HG02763 (cell line): ENCODE measurements at regions not wholly inside any gene's neighbourhood (a gene's known extent, or its start where the extent isn't known, plus 50 kb on each side); places are given as distances from the start of the nearest gene placed in this dataset.
"Not testable (repeated sequence)": the region's sequence is repeated elsewhere in the genome, so short reads cannot be mapped to it uniquely, and the experiment has no call there.

Experiments used
- ATAC-seq: cut with Tn5 transposase; IDR thresholded peaks from one replicate; pipeline ENCODE4 v1.9.1; 2021; ENCODE audit warnings: mild to moderate bottlenecking, moderate library complexity; ENCODE audit not compliant: unreplicated experiment

- ATAC-seq, result no peak
Observed at GRCh38 chr9:2390028-2390427, 231.6 kb upstream of the VLDLR start.

GRCh38 chr9:2391509-2392132 is 230.0 kb upstream of the VLDLR start:
- ATAC-seq, result not testable (repeated sequence)

GRCh38 chr9:2394087-2394741 is 227.4 kb upstream of the VLDLR start:
- not testable (repeated sequence) for ATAC-seq

- ATAC-seq, result no peak
Observed at GRCh38 chr9:2395814-2396612, 225.6 kb upstream of the VLDLR start.

- ATAC-seq, result no peak
Observed at GRCh38 chr9:2396622-2397285, 224.8 kb upstream of the VLDLR start.

GRCh38 chr9:2397875-2398274 is 223.7 kb upstream of the VLDLR start:
- ATAC-seq, result not testable (repeated sequence)

- ATAC-seq, result not testable (repeated sequence)
Observed at GRCh38 chr9:2401746-2402145, 219.8 kb upstream of the VLDLR start.

- no peak for ATAC-seq
Observed at GRCh38 chr9:2403701-2404100, 217.9 kb upstream of the VLDLR start.

- no peak for ATAC-seq
Observed at GRCh38 chr9:2406252-2406651, 215.3 kb upstream of the VLDLR start.

GRCh38 chr9:2407450-2407849 is 214.1 kb upstream of the VLDLR start:
- ATAC-seq, result no peak

- ATAC-seq, result no peak
Observed at GRCh38 chr9:2411459-2412215, 209.9 kb upstream of the VLDLR start.

- ATAC-seq, result no peak
Observed at GRCh38 chr9:2413160-2413805, 208.3 kb upstream of the VLDLR start.

GRCh38 chr9:2414465-2414864 is 207.1 kb upstream of the VLDLR start:
- ATAC-seq, result no peak

GRCh38 chr9:2415326-2415725 is 206.3 kb upstream of the VLDLR start:
- ATAC-seq, result no peak

GRCh38 chr9:2417730-2418129 is 203.9 kb upstream of the VLDLR start:
- no peak for ATAC-seq

- ATAC-seq, result no peak
Observed at GRCh38 chr9:2418619-2419018, 203.0 kb upstream of the VLDLR start.

- ATAC-seq, result no peak
Observed at GRCh38 chr9:2419347-2419746, 202.2 kb upstream of the VLDLR start.

GRCh38 chr9:2420543-2420942 is 201.0 kb upstream of the VLDLR start:
- ATAC-seq, result no peak

- no peak for ATAC-seq
Observed at GRCh38 chr9:2424619-2425033, 197.0 kb upstream of the VLDLR start.

GRCh38 chr9:2425676-2426075 is 195.9 kb upstream of the VLDLR start:
- ATAC-seq, result no peak
